ENCODE measurements at regions not wholly inside any gene's neighbourhood (a gene's known extent, or its start where the extent isn't known, plus 50 kb on each side); places are given as distances from the start of the nearest gene placed in this dataset.
"Not testable (repeated sequence)": the region's sequence is repeated elsewhere in the genome, so short reads cannot be mapped to it uniquely, and the experiment has no call there.

- DNase-seq (ENCODE audit: low read depth, low spot score); ATAC-seq; intact Hi-C loops (cut with micrococcal nuclease); H3K27me3 ChIP-seq (ENCODE audit: insufficient read depth, low read length); BruUV-seq (replicated peaks); RAD21 ChIA-PET (ENCODE audit: low non-redundant PET in 1 of 2, low total read pairs in 2 of 2, uncharacterized antibody in 2 of 2, unreplicated experiment in 2 of 2); H3K4me3 ChIP-seq (replicated peaks in 1 of 2; ENCODE audit: low read depth in 1 of 2, low read length in 2 of 2); H3K9me2 ChIP-seq (ENCODE audit: insufficient read depth); POLR2A ChIA-PET; H3K27ac ChIP-seq (ENCODE audit: low read depth, low read length); CTCF ChIA-PET; H3K9ac ChIP-seq (ENCODE audit: low read length); H4K20me1 ChIP-seq (ENCODE audit: insufficient read depth); H3K4me2 ChIP-seq (ENCODE audit: low read length); H3K9me3 ChIP-seq (ENCODE audit: control insufficient read depth in 1 of 2, insufficient read depth in 1 of 2, low read depth in 1 of 2, low read length in 2 of 2); H2AFZ ChIP-seq (ENCODE audit: low read depth, low read length, poor library complexity, severe bottlenecking): not testable (repeated sequence)
- peaks cover 0 to 24% of the 10 kb centered on the region in 2 experiments; a peak in 1 of 4 replicates for H3K36me3 ChIP-seq (ENCODE audit: control insufficient read depth in 1 of 2, insufficient read depth in 2 of 2, low read length in 2 of 2)
- H3K4me1 ChIP-seq (ENCODE audit: control insufficient read depth in 1 of 2, insufficient read depth in 2 of 2, low read length in 2 of 2), result peaks cover 0 to 15% of the 10 kb centered on the region in 2 experiments; a peak in 1 of 4 replicates
- peaks cover 49% of the 10 kb centered on the region for H3K79me2 ChIP-seq (ENCODE audit: insufficient read depth, low read length)
These were observed 144.5 kb downstream of the TMEM167A start for GRCh38 chr5:82932473-82933220.

GRCh38 chr5:82931110-82931509 is 146.1 kb downstream of the TMEM167A start:
- Histone ChIP-seq H3K4me1 (ENCODE audit: control insufficient read depth in 1 of 2, insufficient read depth in 2 of 2, low read length in 2 of 2) (peaks cover 0 to 15% of the 10 kb centered on the region in 2 experiments; a peak in 1 of 4 replicates), H3K36me3 (ENCODE audit: control insufficient read depth in 1 of 2, insufficient read depth in 2 of 2, low read length in 2 of 2) (peaks cover 0 to 29% of the 10 kb centered on the region in 2 experiments; a peak in 1 of 4 replicates), H3K4me3 (replicated peaks in 1 of 2; ENCODE audit: low read depth in 1 of 2, low read length in 2 of 2) (no peak overlapping the region), H2AFZ (ENCODE audit: low read depth, low read length, poor library complexity, severe bottlenecking) (no peak overlapping the region), H3K9me2 (ENCODE audit: insufficient read depth) (no peaks in the 10 kb centered on the region), H3K4me2 (ENCODE audit: low read length) (no peak overlapping the region), H3K9me3 (ENCODE audit: control insufficient read depth in 1 of 2, insufficient read depth in 1 of 2, low read depth in 1 of 2, low read length in 2 of 2) (no peaks in the 10 kb centered on the region), H3K9ac (ENCODE audit: low read length) (no peak overlapping the region), H3K27ac (ENCODE audit: low read depth, low read length) (no peak overlapping the region), H3K79me2 (ENCODE audit: insufficient read depth, low read length) (peaks cover 58% of the 10 kb centered on the region), H4K20me1 (ENCODE audit: insufficient read depth) (peaks cover 4% of the 10 kb centered on the region; the same call in 1 of the 2 replicates), H3K27me3 (ENCODE audit: insufficient read depth, low read length) (no peaks in the 10 kb centered on the region)
- intact Hi-C loops (cut with micrococcal nuclease), result no loop called here
- TF ChIP-seq EZH2 (IDR thresholded peaks at IDR 0.05) (no peak), SP1 (IDR thresholded peaks at IDR 0.05; ENCODE audit: low read depth) (peak; percentile 27; the same call in 1 of the 2 replicates)
- DNase-seq (ENCODE audit: low read depth, low spot score) (no peak), ATAC-seq (no peak)
- ChIA-PET RAD21 (ENCODE audit: low non-redundant PET in 1 of 2, low total read pairs in 2 of 2, uncharacterized antibody in 2 of 2, unreplicated experiment in 2 of 2) (no interaction called here), POLR2A (no interaction called here), CTCF (no interaction called here)
- BruUV-seq (replicated peaks), result no TSS peak
